GM13977 (cell line): ENCODE measurements at regions not wholly inside any gene's neighbourhood (a gene's known extent, or its start where the extent isn't known, plus 50 kb on each side); places are given as distances from the start of the nearest gene placed in this dataset.

Source experiments
- DNase-seq: peaks from one replicate; pipeline ENCODE4 v3.0.0; 2012; ENCODE audit warnings: low spot score
- CTCF ChIP-seq: IDR thresholded peaks from 2 replicates; pipeline ENCODE4 v1.5.1; 2012; ENCODE audit warnings: mild to moderate bottlenecking, control low read depth; ENCODE audit not compliant: insufficient read depth; ENCODE audit errors: extremely low read depth, missing control alignments
- in situ Hi-C: fragments of 300-500 bp; cut with MboI; formaldehyde crosslinking; loops from one replicate; pipeline ENCODE4 v1.12.0; 2022; ENCODE audit warnings: low sequenced_read_pairs, low pct_unique_long_range_greater_than_20kb, mixed read lengths, inconsistent platforms; ENCODE audit not compliant: unreplicated experiment

DNA sequence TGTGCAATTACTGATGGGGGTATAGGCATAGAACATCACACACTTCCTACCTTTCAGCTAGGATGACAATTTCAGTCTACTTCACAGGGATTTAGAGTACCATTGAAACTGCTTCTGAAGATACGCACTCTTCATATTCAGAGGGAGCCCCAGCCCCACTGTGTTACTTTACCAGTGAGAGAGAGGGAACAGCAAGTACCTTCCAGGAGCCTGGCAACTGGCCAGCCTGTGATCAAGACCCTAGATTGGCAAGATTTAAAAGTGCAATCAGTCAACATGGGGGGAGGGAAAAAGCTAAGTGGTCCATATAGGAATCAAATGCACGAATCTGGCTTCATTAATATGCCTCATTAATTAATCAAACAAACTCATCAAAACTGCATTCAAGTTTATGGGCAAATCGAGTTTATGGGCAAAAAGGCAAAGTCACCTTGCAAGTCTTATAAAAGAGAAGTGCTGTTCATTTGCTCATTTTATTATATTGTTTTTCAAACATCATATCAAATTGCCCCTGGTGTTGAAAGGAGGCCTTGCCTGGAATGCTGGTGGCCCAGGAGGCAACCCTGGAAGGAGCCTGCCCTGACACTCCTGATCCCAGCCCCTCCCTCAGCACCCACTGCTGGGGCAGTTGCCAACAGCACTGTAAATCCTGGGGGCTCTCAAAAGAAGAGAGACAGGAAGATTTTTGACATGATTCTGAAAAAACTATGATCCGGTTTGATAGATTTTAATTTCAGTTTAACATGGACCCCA is 184.9 kb upstream of the DPT start:
- TF ChIP-seq CTCF, result no peak
- in situ Hi-C loops, result no loop called here
- no peak for DNase-seq

DNA sequence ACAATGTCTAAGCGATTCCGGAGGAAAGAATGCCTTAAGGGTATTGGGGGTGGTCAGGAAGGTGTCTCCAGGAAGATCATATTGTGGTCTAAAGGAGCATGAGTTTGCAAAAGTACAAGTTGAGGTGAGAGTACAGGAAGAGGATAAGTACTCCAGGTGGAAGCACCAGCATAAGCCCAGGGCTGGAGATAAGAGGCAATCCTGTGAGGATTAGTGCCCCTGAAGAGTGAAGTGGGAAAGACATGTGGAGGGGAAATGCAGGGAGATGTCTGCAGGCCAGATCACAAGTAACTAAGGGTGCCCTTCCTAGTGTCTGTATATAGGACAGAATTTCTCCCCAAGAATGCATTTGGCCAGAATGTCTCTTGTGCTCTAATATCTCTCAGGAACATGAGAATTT is 188.3 kb upstream of the DPT start:
- DNase-seq, result no peak
- in situ Hi-C loops, result no loop called here
- no peak for TF ChIP-seq CTCF

DNA sequence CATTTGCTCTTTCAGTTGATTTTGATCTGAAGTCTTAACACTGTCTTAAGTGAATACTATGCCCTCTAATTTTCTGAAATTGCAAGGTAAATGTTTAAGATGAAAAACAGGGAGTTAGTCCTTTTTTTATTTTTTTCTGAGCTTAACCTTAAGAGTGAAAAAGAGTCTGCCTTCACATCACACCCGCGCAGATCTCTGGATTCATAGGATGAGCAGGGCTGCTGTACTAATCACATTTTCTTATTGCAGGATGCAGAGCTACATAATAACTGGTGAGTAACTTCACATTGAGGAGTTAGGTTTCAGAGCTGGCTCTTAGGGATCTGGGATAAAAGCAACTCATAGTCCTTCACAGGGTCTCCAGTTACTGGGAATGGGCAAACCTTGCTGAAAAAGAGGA is 188.7 kb upstream of the ATP1B1 start:
- no peak for TF ChIP-seq CTCF
- no peak for DNase-seq
- in situ Hi-C loops, result no loop called here

DNA sequence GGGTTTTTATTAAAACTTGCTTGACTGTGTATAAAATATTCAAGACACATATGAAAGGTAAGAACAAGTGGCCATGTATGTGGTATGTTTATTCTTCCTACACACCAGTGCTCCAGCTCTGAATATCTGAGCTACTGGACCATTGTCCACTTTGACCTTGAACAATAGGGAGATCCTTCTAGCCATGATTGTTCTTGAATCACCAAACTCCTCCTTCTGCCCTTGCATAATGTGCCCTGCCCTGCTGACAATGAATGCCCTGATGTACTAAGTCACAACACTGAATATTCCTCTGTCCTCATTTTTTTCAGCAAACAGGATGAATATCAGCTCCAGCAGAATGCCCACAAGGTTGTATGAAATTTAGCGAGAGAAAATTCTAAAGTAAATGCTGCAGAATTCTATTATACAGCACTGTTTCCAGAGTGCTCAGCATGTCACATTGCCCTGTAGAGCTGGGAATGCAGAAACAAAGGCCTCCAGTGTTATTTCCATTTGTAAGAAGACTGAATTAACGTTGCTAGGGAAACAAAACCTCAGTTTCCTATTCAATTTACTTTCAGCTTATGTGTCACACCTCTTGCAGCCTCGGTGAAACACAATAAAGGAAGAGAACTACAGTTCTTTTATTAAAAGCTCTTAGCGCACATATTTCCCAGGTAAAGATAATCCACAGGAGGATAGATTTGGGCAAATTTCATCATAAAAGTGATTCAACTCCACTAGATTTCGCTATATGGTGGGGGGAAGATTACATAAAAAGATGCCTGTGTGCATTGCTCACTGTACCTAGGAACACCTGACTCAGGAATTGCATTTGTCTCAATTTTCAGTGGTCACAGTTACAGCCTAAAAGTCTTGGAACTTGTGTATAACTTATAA is 187.4 kb upstream of the ATP1B1 start:
- no peak for DNase-seq
- no peak for TF ChIP-seq CTCF
- in situ Hi-C loops, result no loop called here

- no peak for DNase-seq
- in situ Hi-C loops, result no loop called here
- no peak for TF ChIP-seq CTCF
These were observed 185.9 kb upstream of the ATP1B1 start for GRCh38 chr1:168920456-168921094.

GRCh38 chr1:168921629-168922028 is 184.9 kb upstream of the ATP1B1 start:
- TF ChIP-seq CTCF, result no peak
- in situ Hi-C loops, result no loop called here
- DNase-seq, result no peak
